NCI-H2227 treated with DMSO at 0.1 percent for 48 hours (cell line): ENCODE measurements at regions not wholly inside any gene's neighbourhood (a gene's known extent, or its start where the extent isn't known, plus 50 kb on each side); places are given as distances from the start of the nearest gene placed in this dataset.
"Not testable (repeated sequence)": the region's sequence is repeated elsewhere in the genome, so short reads cannot be mapped to it uniquely, and the experiment has no call there.

Experiments used
- DNase-seq: peaks from one replicate; lab custom pipeline; 2025; lab: John Stamatoyannopoulos, UW

DNA sequence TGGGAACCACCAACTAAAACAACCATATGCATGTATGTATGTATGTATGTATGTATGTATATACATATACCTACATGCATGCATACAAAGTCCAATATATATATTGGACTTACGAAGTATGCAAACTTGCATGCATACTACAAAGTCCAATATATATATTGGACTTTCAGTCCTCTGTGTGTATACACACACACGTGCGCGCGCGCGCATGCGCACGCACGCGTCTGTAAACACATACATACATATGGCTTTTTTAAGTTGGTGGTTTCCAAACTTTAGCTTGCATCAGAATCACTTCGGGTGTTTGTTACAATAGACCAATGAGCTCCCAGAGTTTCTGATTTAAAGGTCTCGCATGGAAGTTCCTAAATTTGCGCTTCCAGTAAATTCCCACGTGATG, 197.5 kb upstream of the C1orf87 start:
- DNase-seq: no peak

DNA sequence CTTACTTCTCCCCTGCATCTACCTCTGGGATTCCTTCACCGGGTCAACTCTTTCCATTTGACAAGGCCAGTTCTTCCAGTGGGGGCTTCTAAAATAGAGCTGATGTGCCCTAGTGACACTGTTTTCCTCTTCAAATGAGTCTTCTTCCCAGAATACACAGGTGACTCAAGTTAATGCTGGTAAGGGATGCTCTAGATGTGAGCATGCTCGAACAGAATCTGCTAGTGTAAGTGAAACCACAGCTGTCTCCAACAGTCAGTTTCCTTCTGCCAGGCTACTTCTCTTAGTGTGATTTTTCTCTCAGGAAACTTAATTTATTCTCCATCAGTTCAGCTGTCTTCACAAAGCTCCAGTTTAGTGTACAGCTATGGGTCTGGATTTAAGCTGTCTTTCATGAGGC, 194.9 kb upstream of the C1orf87 start:
- DNase-seq: no peak

DNA sequence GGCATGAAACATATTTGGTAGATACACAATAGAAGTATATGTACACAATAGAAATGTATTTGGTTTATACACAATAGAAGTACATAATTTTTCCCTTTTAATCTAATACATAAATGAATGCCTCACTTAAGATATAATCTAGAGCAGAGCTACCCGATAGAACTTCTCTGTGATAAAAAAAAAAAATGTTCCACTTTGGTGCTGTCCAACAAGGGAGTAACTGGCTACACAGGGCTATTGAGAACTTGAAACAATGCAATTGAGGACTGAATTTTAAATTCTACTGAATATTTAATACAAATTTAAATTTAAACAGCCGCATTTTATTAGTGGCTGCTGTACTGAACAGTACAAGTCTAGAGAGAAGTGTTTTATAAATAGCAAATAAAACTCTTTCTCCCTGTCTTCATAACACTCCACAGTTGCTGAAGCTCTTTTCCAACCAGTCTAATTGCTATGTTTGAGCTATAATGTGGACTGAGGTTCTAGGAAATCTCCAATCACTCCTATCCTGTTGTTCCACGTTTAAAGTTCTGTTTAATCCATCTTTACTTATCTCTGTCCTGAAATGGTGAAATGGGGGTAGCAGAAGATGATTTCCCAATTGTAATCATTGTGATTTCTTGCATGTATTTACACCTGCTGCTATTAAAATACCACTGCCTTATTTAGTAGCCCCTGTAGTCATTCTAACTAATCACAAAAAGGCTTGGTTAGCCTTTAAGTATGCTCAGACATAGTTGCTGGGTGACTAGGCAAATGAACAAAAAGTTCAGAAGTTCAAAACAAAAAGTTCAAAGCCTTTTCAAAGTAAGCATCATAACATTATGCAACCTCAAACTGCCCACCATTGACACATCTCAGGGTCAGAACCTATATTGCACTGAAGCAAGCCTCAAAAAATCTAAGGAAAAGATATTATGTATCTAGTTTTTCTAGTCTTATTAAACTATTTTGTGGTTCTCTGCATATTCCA, 192.3 kb upstream of the C1orf87 start:
- DNase-seq: no peak

DNA sequence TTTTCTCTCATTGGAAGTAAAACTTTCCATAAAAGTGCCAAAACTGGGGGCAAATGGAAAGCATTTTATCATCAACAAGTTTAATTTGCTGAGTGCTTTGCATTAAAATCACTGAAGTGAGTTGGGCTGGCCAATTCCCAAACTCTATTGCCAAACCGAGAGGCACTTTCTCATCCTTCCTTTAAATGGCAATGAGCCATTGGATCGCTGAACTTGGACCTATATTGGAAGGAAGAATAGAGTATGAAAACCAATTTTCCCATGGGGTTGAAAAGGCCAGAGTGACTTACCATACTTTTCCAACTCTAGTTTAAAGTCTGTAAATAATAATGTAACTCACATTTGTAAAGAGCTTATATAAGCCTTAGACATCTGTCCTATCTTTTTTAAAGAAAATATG, 189.1 kb upstream of the C1orf87 start:
- DNase-seq: no peak

DNA sequence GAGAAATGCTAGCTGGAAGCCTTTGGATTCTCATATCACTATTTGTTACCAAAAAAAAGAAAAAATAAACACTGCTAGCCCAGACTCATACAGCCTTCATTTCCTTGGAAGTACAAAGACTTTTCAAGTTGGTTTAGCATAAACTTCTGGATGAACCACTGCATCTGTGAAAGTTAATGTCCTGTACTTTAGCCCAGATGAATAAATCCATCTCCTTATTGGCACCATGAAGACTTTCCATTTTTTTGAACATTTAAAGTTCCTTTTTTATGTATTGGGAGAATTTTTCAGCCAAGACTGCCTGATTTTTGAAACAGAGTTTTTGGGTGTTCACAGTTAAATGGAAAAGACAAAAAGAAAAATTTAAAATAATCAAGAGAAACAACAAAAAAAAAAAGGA, 184.0 kb upstream of the C1orf87 start:
- no peak for DNase-seq

DNA sequence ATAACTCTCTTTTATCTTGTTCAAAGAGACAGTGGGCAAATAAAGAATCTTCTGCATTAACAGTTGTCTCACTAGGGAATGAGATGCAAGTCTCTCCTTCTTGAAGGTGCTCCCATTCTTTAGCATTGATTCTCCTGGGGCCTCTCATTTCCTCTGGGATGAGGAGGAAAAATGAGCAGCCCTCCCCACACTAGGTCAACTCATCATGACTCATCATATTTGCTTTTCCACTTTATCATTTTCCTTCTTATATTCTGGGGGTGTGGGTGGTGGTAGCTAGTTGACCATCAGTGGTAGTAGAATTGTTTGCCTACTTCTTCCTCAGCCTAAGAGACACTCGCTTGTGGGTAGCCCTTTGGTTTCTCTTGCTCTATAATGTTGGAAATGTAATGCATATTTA, 182.0 kb upstream of the C1orf87 start:
- DNase-seq: no peak

DNA sequence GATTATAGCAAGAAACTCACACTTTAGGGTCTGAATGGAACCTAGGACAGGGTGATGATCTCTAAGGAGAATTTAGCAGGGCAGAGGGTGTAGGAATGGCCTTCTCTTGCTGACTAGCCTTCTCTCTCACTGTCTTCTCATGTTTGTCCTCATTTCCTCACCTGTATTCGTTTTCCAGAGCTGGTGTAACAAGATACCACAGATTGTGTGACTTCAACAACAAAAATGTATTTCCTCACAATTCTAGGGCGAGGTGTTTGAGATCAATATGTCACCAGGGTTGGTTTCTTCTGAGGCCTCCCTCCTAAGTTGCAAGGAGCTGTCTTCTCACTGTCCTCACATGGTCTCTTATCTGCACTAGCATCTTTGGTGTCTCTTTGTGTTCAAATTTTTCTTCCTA, 177.9 kb upstream of the C1orf87 start:
- no peak for DNase-seq

DNA sequence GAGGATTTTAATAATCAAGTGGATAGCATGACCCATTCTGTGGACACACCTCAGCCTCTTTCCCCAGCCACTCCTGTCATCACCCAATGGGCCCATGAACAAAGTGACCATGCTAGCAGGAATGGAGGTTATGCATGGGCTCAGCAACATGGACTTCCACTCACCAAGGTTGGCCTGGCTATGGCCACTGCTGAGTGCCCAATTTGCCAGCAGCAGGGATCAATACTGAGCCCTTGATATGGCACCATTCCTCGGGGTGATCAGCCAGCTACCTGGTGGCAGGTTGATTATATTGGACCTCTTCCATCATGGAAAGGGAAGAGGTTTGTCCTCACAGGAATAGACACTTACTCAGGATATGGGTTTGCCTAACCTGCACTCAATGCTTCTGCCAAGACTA, 173.9 kb upstream of the C1orf87 start:
- DNase-seq: not testable (repeated sequence)

DNA sequence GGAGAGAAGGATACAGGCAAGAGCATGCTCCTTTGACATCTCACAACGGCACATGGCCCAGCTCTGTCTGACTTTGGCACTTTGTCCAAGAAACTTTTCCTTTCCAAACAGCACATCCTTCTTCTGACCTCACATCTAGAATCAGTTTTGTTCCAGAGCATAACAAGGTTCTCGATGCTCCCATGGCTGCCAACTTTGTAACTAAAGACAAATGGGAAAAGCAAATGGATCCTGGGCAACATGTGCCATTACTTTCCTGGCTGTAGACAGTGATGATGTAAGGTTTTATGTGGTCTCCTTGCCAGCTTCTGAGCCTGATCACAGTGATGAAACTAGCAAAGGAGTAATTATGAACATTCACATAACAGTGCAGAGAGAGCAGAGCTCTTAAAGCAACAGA, 171.8 kb upstream of the C1orf87 start:
- no peak for DNase-seq

DNA sequence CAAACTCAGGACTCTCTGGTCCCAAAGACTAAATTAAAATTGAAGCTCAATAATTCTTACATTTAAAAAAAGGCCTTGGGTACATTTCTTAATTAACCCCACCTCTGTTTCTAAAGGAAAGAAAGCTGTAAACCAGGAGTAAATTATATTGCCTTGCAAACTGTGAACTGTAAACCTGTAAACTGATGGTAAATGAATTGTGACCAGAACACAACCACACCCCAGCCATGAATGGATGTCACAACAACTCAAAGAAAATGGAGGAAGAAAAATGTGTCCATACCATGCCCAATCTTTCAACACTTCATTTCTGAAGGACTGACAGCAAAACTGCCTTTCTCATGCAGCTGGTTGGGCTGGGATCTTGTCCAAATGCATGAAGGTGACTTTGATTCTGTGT, 171.3 kb upstream of the C1orf87 start:
- no peak for DNase-seq

DNA sequence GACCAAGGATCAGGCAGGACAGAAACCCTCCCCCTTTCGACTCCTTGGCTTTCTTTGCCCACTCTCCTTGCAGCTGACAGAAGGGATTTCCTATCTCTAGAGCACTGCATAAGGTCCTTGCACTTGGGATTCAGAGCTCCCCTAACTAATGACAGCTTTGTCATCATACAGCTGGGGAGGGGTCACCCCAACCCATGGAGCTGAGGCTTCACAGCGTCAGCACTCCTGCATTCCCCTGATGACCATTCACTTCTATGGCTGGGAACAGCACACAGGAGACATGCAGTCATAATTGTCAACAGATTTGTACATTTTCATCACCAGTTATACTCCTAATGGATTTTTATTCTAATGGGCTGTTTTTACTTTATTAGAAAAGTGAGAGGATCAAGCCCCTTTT, 161.7 kb upstream of the C1orf87 start:
- no peak for DNase-seq

DNA sequence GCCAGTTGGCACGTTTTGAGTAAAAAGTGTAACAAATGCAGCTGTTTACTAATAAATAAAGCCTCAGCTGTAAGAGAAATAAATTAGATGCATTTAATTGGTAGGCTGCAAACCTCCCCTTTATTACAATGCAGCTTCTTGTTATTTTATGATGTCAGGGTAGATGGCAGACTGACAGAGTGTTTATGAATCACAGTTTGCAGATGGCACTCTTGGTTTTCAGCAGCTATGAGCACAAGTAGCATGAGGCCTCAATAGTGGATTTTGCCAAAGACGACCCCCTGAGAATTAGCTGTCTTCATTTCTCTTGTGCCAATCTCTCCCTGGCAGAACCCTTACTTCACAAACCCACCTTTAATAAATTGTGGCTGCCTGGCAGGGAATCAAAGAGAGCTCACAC, 161.2 kb upstream of the C1orf87 start:
- DNase-seq: no peak

DNA sequence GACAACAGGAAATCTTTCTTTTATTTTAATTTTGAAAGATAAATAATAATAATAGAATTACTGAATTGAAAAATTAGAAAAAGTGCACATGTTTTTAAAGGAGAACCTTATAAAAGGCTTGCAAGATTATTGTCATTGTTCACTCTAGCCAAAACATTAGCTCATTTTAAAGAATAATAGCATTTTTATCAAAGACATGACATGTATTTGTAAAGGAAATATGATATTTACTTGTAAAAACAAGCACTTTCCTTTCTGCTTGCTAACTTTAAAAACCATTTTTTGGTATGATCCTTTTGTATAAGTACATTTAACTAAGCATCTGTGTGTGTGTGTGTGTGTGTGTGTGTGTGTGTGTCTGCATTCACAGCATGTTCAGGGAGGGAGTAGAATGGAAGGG, 156.3 kb upstream of the C1orf87 start:
- no peak for DNase-seq

DNA sequence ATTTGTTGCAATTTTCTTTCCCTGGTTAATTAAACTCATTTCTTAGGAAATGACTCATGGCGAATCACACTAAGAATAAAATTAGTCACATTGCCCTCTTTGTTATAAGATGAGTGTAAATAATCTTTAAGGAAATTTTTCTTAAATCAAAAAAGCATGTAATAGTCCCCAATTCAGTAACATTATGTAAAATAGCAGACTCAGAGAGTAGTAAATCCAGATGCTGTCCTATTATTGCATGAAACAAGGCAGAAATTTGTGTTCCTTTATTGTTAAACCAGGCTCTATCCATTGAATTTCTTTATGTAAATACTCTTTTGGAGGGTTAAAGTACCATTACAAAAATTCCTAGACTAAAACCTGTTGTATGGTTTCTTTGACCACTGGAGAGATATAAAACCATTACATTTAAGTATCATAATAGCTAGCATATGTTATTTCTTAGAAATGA, 154.5 kb upstream of the C1orf87 start:
- DNase-seq: no peak

DNA sequence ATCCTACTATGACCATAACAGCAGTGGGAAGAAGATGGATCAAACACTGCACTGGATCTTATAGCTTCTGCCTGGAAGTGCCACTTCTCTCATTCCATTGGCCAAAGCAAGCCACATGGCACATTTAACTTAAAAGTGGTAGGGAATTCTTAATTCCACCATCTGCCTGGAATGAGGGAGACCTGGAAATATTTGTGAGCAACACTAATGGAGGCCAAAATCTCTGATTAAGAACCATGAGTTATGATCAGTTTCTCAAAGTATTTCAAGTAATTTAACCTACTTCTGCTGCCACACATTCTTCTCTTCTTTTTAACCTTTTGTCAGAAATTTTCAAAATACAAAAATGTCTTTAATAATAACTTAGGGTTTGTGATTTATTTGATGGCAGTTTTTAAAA, 154.0 kb upstream of the C1orf87 start:
- no peak for DNase-seq

DNA sequence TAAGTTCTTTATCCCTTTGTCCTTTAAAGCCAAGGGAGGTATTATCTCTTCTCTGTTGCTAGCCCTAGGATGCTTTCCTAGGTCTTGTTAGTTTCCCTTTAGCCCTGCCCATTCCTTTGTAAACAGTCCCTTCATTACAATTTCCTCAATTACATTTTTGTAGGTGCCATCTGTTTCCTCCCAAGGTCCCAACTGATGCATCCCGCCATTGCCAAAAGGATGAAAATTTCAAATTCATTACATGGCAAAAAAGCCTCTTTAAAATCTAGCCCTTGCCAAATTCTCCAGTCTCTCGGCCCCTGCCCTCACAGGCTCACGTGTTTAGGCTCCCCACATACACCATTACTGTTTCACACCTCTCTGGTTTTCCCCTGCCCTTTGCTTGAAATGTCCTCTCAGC, 151.9 kb upstream of the C1orf87 start:
- no peak for DNase-seq

DNA sequence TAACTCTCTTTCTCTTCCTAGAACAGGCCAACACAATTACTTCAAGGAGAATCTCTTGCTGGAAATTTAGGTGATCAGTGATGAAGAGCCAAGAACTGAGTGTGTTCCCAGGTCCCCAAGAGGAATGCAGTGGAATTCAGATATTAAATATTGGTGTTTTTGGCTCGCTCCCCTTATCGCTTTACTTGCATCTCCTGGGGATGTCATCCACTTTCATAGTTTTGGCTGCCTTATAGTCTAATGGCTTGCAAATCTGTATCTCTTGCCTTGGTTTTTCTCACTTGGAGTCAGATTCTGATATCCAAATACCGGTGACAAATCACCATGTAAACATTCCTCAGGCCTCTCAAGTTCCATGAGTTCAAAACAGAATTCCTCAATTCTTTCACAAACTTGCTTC, 151.0 kb upstream of the C1orf87 start:
- no peak for DNase-seq

DNA sequence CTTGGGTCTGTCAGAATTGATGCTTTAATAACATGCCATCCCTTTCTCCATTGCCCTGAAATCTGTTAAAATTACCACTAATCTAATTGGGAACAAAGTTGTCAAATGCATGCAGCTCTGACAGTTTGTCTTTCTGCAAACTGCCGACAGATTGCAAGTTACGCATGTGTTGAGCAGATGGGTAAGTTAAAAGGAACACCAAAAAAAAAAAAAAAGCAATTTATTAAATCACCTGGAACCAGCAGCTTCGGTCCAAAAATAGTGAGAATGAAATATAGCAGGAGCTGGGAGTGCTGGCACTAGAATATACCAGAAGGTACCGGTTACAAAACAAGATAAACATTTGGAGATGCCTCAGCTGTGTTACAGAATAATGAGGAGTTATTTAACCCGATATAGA, 149.6 kb upstream of the C1orf87 start:
- DNase-seq: no peak

DNA sequence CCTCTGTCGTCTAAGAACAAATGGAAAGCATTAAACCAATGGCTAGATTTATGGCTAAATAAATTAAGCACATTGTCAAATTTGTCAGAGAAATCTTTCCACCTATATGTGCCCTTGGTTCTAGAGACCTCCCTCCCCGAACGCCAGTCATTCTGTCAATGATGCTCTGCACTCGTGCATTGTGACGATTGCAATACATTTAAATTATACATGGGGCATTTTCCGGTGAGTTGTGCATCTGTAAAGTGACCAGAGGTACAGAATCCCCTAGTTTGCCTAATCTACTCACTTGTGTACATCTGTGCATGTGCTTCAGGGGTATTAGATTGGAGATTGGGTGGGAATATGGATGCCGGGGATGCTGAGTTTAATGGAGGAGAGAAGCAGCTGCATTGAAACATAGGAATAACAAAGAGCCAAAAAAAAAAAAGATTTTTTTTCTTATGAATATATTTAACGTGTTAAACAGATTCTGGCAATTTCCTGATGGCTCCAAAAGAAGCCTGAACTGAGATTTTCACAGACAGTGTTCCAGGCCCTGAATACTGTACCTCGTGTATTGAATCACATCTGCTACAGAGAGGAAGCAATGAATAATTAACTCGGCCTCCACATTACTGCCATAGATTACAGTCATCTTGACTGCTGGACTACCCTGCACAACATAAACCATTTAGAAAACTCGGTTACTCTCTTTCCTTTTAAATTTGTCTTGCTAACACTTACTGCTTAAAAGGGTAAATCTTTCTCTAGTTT, 149.0 kb upstream of the C1orf87 start:
- no peak for DNase-seq

DNA sequence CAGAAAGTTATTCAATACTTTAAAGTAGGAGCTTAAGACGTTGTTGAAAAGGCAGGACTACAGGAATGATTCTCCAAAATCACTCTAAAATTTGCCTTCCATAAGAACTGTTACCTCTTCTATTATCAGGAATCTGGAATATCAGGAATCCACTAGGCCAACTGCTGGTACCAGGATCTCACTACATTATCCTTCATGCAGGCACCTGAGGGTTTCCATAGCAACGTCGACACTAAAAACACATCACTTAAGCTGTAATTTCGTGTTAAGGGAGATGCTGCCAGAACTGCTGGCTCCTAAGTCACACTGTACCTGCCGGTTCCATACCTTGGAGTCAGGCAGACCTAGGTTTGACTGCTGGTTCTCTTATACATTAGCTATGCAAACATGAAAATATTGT, 139.7 kb upstream of the C1orf87 start:
- DNase-seq: no peak

DNA sequence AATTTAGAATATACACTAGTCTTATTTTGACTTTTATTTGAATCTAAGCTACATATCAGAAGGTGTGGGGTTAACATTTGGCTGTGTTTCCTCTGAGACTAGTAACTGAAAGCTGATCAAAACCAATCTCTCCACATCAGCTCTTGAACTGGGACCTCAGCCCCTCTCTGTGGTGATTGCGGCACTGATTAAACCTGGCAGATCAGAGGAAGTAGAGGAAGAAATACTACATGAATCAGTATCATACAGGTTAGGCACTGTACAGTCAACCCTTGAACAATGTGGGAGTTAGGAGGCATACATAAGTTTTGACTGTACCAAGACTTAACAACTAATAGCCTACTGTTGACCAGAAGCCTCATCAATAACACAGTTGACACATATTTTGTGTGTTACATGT, 122.5 kb upstream of the C1orf87 start:
- no peak for DNase-seq

DNA sequence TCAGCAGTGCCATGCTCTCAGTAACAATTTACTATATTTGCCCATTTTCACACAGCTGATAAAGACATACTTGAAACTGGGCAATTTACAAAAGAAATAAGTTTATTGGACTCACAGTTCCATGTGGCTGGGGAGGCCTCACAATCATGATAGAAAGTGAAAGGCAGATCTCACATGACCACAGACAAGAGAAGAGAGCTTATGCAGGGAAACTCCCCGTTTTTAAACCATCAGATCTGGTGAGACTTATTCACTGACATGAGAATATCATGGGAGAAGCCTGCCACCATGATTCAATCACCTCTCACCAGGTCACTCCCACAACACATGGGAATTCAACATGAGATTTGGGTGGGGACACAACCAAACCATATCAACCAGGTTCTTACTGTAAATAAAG, 112.1 kb upstream of the C1orf87 start:
- no peak for DNase-seq

DNA sequence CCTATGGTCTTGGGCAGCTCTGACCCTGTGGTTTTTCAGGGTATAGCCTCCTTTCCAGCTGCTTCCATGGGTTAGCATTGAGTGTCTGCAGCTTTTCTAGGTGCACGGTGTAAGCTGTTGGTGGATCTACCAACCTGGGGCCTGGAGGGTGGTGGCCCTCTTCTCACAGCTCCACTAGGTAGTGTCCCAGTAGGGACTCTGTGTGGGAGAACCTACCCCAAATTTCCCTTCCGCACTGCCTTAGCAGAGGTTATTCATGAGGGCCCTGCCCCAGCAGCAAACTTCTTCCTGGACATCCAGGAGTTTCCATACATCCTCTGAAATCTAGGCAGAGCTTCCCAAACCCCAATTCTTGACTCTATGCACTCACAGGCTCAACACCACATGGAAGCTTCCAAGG, 111.0 kb upstream of the C1orf87 start:
- no peak for DNase-seq
